Calu3 (cell line): ENCODE measurements at regions not wholly inside any gene's neighbourhood (a gene's known extent, or its start where the extent isn't known, plus 50 kb on each side); places are given as distances from the start of the nearest gene placed in this dataset.
"Not testable (repeated sequence)": the region's sequence is repeated elsewhere in the genome, so short reads cannot be mapped to it uniquely, and the experiment has no call there.

Experiments used
- BruUV-seq: library from RNA; stranded (reverse); fragments of 400-500 nt; replicated peaks from 2 replicates; lab custom pipeline; 2021; lab: Mats Ljungman, UMichigan
- CTCF ChIA-PET: fragments of 300-600 bp; sonication (Branson Sonifier 250); formaldehyde crosslinking; loops from one replicate; lab custom pipeline; 2022; ENCODE audit warnings: antibody characterized with exemption; lab: Charles Lee
- DNase-seq: peaks from one replicate; pipeline ENCODE4 v3.0.0; 2022
- H3K27ac Mint-ChIP-seq: one replicate; pipeline ENCODE4 v1.8.0; 2022; ENCODE audit warnings: mixed read lengths; ENCODE audit not compliant: unreplicated experiment
- H3K27me3 Mint-ChIP-seq: one replicate; pipeline ENCODE4 v1.8.0; 2022; ENCODE audit warnings: mixed read lengths; ENCODE audit not compliant: unreplicated experiment
- H3K36me3 Mint-ChIP-seq: one replicate; pipeline ENCODE4 v1.8.0; 2022; ENCODE audit warnings: mild to moderate bottlenecking, moderate library complexity, mixed read lengths; ENCODE audit not compliant: insufficient read depth, unreplicated experiment
- H3K4me1 Mint-ChIP-seq: one replicate; pipeline ENCODE4 v1.8.0; 2022; ENCODE audit warnings: mild to moderate bottlenecking, low read depth, mixed read lengths; ENCODE audit not compliant: unreplicated experiment
- H3K4me3 Mint-ChIP-seq: one replicate; pipeline ENCODE4 v1.8.0; 2022; ENCODE audit warnings: mild to moderate bottlenecking, low read depth, moderate library complexity, mixed read lengths; ENCODE audit not compliant: unreplicated experiment
- H3K9me3 Mint-ChIP-seq: one replicate; pipeline ENCODE4 v1.8.0; 2022; ENCODE audit warnings: low read depth, mixed read lengths; ENCODE audit not compliant: unreplicated experiment
- intact Hi-C: fragments of 100-400 bp; cut with micrococcal nuclease; formaldehyde crosslinking; loops from one replicate; pipeline ENCODE4 v1.10.0; 2022; ENCODE audit not compliant: unreplicated experiment
- TF ChIP-seq, protein P1 (sequence below): fragments of 200-600 bp; IDR thresholded peaks from one replicate; pipeline ENCODE4 v1.8.0; 2022; ENCODE audit warnings: antibody characterized with exemption; ENCODE audit not compliant: unreplicated experiment

DNA sequence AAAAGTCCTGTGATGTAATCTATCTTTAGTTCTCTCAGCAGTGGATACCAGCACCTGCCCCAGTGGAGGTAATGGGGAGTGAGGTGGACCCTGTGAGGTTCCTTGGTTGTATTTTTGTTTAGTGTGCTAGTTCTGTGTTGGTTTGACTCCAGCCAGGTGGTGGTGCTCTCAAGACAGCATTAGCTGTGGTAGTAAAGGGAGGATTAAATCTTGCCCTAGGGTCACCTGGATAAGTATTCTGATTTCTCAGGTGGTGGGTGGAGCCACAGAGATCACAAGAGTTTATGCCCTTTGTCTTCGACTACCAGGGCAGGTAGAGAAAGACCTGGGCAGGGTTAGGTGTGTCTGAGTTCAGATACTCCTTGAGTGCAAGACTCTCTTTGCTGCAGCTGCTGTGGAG lies 176.3 kb upstream of the EDA2R start:
- CTCF ChIA-PET, result no interaction called here
- Mint-ChIP-seq H3K4me3 (no peak overlapping the region), H3K36me3 (no peaks in the 10 kb centered on the region), H3K27ac (no peak overlapping the region), H3K27me3 (no peaks in the 10 kb centered on the region), H3K9me3 (peaks cover 7% of the 10 kb centered on the region), H3K4me1 (no peaks in the 10 kb centered on the region)
- intact Hi-C loops, result no loop called here
- TF ChIP-seq, protein P1, sequence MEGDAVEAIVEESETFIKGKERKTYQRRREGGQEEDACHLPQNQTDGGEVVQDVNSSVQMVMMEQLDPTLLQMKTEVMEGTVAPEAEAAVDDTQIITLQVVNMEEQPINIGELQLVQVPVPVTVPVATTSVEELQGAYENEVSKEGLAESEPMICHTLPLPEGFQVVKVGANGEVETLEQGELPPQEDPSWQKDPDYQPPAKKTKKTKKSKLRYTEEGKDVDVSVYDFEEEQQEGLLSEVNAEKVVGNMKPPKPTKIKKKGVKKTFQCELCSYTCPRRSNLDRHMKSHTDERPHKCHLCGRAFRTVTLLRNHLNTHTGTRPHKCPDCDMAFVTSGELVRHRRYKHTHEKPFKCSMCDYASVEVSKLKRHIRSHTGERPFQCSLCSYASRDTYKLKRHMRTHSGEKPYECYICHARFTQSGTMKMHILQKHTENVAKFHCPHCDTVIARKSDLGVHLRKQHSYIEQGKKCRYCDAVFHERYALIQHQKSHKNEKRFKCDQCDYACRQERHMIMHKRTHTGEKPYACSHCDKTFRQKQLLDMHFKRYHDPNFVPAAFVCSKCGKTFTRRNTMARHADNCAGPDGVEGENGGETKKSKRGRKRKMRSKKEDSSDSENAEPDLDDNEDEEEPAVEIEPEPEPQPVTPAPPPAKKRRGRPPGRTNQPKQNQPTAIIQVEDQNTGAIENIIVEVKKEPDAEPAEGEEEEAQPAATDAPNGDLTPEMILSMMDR, result no peak
- BruUV-seq, result no TSS peak
- no peak for DNase-seq

DNA sequence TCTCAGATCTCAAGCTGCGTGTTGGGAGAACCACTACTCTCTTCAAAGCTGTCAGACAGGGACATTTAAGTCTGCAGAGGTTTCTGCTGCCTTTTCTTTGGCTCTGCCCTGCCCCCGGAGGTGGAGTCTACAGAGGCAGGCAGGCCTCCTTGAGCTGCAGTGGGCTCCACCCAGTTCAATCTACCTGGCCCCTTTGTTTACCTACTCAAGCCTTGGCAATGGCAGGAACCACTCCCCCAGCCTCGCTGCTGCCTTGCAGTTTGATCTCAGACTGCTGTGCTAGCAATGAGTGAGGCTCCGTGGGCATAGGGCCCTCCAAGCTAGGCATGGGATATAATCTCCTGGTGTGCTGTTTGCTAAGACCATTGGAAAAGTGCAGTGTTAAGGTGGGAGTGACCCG lies 155.6 kb upstream of the EDA2R start:
- H3K4me3 Mint-ChIP-seq, intact Hi-C loops, BruUV-seq, H3K27me3 Mint-ChIP-seq, H3K4me1 Mint-ChIP-seq, H3K36me3 Mint-ChIP-seq, DNase-seq, CTCF ChIA-PET, H3K27ac Mint-ChIP-seq: not testable (repeated sequence)
- H3K9me3 Mint-ChIP-seq, result peaks cover 14% of the 10 kb centered on the region

DNA sequence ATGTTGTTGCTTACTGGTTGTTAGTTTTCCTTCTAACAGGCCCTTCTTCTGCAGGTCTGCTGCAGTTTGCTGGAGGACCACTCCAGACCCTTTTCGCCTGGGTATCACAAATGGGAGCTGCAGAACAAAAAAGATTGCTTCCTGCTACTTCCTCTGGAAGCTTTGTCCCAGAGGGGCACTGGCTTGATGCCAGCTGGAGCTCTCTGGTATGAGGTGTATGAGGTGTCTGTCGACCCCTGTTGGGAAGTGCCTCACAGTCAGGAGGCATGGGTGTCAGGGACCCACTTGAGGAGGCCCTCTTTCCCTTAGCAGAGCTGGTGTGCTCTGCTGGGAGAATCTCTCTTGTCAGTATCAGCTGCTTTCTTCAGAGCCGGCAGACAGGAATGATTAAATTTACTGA lies 127.4 kb upstream of the EDA2R start:
- Mint-ChIP-seq H3K27ac (no peak overlapping the region), H3K27me3 (no peaks in the 10 kb centered on the region), H3K9me3 (peaks cover 7% of the 10 kb centered on the region), H3K4me3 (no peak overlapping the region), H3K4me1 (no peaks in the 10 kb centered on the region), H3K36me3 (no peaks in the 10 kb centered on the region)
- no peak for DNase-seq
- CTCF ChIA-PET, result no interaction called here
- intact Hi-C loops, result no loop called here
- no TSS peak for BruUV-seq
- TF ChIP-seq, protein P1, result no peak

DNA sequence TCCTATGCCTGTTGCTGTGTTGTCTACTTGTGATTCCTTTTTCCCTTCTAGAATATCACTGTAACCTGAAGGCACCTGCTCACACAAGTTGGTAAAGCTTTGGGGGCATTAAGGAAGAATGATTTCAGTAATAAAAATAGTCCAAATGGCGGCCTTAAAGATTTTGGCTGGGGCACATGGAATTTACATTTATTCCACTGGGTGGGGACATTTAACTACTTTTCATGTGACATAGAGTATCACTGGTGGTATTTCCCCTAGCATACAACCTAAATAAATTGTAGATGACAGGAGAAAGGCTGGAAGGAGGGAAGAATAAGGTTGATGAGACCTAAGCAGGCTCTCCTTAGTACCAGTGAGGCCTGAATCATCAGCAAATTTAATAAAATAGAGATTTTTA lies 121.8 kb upstream of the EDA2R start:
- TF ChIP-seq, protein P1, result no peak
- no TSS peak for BruUV-seq
- CTCF ChIA-PET, result no interaction called here
- H3K4me1 Mint-ChIP-seq, result no peaks in the 10 kb centered on the region
- no peaks in the 10 kb centered on the region for H3K27me3 Mint-ChIP-seq
- H3K36me3 Mint-ChIP-seq, result no peaks in the 10 kb centered on the region
- no peak overlapping the region for H3K4me3 Mint-ChIP-seq
- intact Hi-C loops, result no loop called here
- H3K27ac Mint-ChIP-seq, result no peak overlapping the region
- no peak for DNase-seq
- H3K9me3 Mint-ChIP-seq, result peaks cover 7% of the 10 kb centered on the region

DNA sequence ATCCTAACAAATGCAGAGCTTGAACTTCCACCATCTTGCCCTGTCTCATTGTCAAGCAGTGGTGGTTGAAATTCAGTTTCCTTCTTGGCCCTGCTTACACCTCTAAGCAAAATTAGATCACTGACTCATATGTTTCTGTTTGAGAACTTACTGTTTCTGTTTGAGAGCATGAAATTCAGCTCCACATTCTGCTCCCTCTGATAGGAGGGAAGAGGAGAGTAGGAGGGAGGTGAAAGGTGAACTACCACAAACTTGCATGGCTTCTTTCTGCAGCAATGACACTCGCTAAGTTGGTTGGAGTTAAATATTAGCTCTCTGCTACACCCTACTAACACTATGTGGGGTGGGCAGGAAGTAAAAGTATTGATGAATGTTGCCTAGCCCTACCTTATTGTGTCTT lies 117.8 kb upstream of the EDA2R start:
- DNase-seq, result no peak
- H3K27ac Mint-ChIP-seq, result no peak overlapping the region
- no peaks in the 10 kb centered on the region for H3K4me1 Mint-ChIP-seq
- peaks cover 2% of the 10 kb centered on the region for H3K9me3 Mint-ChIP-seq
- no TSS peak for BruUV-seq
- H3K4me3 Mint-ChIP-seq, result no peak overlapping the region
- CTCF ChIA-PET, result no interaction called here
- H3K36me3 Mint-ChIP-seq, result no peaks in the 10 kb centered on the region
- intact Hi-C loops, result no loop called here
- TF ChIP-seq, protein P1, result no peak
- no peaks in the 10 kb centered on the region for H3K27me3 Mint-ChIP-seq
